22Rv1 (cell line): ENCODE measurements at regions not wholly inside any gene's neighbourhood (a gene's known extent, or its start where the extent isn't known, plus 50 kb on each side); places are given as distances from the start of the nearest gene placed in this dataset.

ENCODE experiments used
- CTCF ChIP-seq: fragments of 450-650 bp; IDR thresholded peaks from 2 replicates; pipeline ENCODE4 v1.5.1; 2017; ENCODE audit warnings: mild to moderate bottlenecking
- ZFX ChIP-seq: fragments of 450-650 bp; IDR thresholded peaks from 2 replicates; pipeline ENCODE4 v1.6.1; 2017; ENCODE audit warnings: antibody characterized with exemption, borderline replicate concordance

- TF ChIP-seq CTCF (no peak), ZFX (no peak)
Measured at GRCh38 chr13:105089858-105090643, 1445.4 kb downstream of the EFNB2 start.
